ENCODE measurements at regions not wholly inside any gene's neighbourhood (a gene's known extent, or its start where the extent isn't known, plus 50 kb on each side); places are given as distances from the start of the nearest gene placed in this dataset.

DNA sequence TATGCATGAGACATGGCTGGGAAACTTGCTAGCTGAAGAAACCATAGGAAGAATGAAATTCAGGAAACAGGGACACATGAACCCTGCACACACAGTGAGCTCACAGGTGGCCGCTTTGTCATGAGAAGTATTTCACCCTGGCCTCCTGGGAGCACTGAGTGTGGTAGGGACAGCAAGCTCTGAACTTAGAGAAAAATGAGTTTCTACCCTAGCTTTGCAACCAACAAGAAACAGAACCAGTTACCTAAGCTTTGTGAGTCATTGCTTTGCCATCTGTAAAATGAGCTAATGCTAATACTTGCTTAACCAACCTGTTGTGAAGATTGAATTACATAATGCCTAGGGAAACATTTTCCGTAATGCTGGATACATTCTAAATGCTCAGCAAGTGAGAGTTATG lies 206.6 kb upstream of the HS3ST1 start:
- TF ChIP-seq, protein P1, sequence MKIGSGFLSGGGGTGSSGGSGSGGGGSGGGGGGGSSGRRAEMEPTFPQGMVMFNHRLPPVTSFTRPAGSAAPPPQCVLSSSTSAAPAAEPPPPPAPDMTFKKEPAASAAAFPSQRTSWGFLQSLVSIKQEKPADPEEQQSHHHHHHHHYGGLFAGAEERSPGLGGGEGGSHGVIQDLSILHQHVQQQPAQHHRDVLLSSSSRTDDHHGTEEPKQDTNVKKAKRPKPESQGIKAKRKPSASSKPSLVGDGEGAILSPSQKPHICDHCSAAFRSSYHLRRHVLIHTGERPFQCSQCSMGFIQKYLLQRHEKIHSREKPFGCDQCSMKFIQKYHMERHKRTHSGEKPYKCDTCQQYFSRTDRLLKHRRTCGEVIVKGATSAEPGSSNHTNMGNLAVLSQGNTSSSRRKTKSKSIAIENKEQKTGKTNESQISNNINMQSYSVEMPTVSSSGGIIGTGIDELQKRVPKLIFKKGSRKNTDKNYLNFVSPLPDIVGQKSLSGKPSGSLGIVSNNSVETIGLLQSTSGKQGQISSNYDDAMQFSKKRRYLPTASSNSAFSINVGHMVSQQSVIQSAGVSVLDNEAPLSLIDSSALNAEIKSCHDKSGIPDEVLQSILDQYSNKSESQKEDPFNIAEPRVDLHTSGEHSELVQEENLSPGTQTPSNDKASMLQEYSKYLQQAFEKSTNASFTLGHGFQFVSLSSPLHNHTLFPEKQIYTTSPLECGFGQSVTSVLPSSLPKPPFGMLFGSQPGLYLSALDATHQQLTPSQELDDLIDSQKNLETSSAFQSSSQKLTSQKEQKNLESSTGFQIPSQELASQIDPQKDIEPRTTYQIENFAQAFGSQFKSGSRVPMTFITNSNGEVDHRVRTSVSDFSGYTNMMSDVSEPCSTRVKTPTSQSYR (CRISPR knock-in tag; IDR thresholded peaks at IDR 0.05) = no peak
- TF ChIP-seq, protein P2, sequence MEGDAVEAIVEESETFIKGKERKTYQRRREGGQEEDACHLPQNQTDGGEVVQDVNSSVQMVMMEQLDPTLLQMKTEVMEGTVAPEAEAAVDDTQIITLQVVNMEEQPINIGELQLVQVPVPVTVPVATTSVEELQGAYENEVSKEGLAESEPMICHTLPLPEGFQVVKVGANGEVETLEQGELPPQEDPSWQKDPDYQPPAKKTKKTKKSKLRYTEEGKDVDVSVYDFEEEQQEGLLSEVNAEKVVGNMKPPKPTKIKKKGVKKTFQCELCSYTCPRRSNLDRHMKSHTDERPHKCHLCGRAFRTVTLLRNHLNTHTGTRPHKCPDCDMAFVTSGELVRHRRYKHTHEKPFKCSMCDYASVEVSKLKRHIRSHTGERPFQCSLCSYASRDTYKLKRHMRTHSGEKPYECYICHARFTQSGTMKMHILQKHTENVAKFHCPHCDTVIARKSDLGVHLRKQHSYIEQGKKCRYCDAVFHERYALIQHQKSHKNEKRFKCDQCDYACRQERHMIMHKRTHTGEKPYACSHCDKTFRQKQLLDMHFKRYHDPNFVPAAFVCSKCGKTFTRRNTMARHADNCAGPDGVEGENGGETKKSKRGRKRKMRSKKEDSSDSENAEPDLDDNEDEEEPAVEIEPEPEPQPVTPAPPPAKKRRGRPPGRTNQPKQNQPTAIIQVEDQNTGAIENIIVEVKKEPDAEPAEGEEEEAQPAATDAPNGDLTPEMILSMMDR (IDR thresholded peaks at IDR 0.05) = no peak
- TF ChIP-seq SP1 (CRISPR knock-in tag; conservative IDR thresholded peaks at IDR 0.05) (no peak), TP53 (CRISPR knock-in tag; IDR thresholded peaks at IDR 0.05) (no peak), ZNF121 (CRISPR knock-in tag; IDR thresholded peaks at IDR 0.05) (no peak), SMAD3 (CRISPR knock-in tag; IDR thresholded peaks at IDR 0.05; ENCODE audit: borderline replicate concordance) (no peak), ZNF232 (CRISPR knock-in tag; IDR thresholded peaks at IDR 0.05) (no peak), CREB1 (CRISPR knock-in tag; IDR thresholded peaks at IDR 0.05) (no peak)
- TF ChIP-seq, protein P3, sequence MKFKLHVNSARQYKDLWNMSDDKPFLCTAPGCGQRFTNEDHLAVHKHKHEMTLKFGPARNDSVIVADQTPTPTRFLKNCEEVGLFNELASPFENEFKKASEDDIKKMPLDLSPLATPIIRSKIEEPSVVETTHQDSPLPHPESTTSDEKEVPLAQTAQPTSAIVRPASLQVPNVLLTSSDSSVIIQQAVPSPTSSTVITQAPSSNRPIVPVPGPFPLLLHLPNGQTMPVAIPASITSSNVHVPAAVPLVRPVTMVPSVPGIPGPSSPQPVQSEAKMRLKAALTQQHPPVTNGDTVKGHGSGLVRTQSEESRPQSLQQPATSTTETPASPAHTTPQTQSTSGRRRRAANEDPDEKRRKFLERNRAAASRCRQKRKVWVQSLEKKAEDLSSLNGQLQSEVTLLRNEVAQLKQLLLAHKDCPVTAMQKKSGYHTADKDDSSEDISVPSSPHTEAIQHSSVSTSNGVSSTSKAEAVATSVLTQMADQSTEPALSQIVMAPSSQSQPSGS (CRISPR knock-in tag; IDR thresholded peaks at IDR 0.05; ENCODE audit: borderline replicate concordance, low read depth) = no peak
- TF ChIP-seq, protein P4, sequence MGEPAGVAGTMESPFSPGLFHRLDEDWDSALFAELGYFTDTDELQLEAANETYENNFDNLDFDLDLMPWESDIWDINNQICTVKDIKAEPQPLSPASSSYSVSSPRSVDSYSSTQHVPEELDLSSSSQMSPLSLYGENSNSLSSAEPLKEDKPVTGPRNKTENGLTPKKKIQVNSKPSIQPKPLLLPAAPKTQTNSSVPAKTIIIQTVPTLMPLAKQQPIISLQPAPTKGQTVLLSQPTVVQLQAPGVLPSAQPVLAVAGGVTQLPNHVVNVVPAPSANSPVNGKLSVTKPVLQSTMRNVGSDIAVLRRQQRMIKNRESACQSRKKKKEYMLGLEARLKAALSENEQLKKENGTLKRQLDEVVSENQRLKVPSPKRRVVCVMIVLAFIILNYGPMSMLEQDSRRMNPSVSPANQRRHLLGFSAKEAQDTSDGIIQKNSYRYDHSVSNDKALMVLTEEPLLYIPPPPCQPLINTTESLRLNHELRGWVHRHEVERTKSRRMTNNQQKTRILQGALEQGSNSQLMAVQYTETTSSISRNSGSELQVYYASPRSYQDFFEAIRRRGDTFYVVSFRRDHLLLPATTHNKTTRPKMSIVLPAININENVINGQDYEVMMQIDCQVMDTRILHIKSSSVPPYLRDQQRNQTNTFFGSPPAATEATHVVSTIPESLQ (CRISPR knock-in tag; IDR thresholded peaks at IDR 0.05) = no peak
- TF ChIP-seq, protein P5, sequence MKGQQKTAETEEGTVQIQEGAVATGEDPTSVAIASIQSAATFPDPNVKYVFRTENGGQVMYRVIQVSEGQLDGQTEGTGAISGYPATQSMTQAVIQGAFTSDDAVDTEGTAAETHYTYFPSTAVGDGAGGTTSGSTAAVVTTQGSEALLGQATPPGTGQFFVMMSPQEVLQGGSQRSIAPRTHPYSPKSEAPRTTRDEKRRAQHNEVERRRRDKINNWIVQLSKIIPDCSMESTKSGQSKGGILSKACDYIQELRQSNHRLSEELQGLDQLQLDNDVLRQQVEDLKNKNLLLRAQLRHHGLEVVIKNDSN (CRISPR knock-in tag; IDR thresholded peaks at IDR 0.05) = no peak
- TF ChIP-seq, protein P6, sequence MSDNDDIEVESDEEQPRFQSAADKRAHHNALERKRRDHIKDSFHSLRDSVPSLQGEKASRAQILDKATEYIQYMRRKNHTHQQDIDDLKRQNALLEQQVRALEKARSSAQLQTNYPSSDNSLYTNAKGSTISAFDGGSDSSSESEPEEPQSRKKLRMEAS (CRISPR knock-in tag; IDR thresholded peaks at IDR 0.05) = no peak
- TF ChIP-seq, protein P7, sequence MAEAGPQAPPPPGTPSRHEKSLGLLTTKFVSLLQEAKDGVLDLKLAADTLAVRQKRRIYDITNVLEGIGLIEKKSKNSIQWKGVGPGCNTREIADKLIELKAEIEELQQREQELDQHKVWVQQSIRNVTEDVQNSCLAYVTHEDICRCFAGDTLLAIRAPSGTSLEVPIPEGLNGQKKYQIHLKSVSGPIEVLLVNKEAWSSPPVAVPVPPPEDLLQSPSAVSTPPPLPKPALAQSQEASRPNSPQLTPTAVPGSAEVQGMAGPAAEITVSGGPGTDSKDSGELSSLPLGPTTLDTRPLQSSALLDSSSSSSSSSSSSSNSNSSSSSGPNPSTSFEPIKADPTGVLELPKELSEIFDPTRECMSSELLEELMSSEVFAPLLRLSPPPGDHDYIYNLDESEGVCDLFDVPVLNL (CRISPR knock-in tag; IDR thresholded peaks at IDR 0.05; ENCODE audit: borderline replicate concordance, low read depth) = no peak
